ENCODE measurements at regions not wholly inside any gene's neighbourhood (a gene's known extent, or its start where the extent isn't known, plus 50 kb on each side); places are given as distances from the start of the nearest gene placed in this dataset.

DNA sequence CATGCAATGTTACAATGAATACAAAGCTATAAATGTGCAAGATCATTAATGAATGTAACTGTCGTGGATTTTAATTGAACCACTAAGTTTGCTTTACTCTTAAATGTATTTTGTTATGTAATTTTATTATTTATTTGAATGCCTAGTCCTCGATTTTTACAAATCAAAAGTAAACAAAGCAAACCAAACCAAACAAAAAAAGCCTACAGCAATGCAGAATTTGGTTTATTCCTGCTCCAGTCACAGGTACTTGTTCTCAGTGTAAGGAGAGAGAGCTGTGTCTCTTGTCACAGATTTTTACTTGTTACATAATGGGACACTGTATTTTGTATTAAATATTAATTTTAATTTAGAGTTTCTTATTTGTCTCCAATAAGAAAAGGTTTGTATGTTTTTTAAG is 584.3 kb upstream of the SLITRK6 start:
- BruUV-seq (replicated peaks): no TSS peak
- CTCF ChIA-PET (ENCODE audit: low intra/inter-chr PET ratio, low total read pairs): no interaction called here
- TF ChIP-seq NCOR1 (IDR thresholded peaks at IDR 0.05; ENCODE audit: borderline replicate concordance, low read length): no peak
- TF ChIP-seq ZNF235 (CRISPR knock-in tag; IDR thresholded peaks at IDR 0.05; ENCODE audit: borderline replicate concordance): no peak
- no peak for TF ChIP-seq ZNF510 (CRISPR knock-in tag; IDR thresholded peaks at IDR 0.05; ENCODE audit: low read depth)
- TF ChIP-seq, protein P1, sequence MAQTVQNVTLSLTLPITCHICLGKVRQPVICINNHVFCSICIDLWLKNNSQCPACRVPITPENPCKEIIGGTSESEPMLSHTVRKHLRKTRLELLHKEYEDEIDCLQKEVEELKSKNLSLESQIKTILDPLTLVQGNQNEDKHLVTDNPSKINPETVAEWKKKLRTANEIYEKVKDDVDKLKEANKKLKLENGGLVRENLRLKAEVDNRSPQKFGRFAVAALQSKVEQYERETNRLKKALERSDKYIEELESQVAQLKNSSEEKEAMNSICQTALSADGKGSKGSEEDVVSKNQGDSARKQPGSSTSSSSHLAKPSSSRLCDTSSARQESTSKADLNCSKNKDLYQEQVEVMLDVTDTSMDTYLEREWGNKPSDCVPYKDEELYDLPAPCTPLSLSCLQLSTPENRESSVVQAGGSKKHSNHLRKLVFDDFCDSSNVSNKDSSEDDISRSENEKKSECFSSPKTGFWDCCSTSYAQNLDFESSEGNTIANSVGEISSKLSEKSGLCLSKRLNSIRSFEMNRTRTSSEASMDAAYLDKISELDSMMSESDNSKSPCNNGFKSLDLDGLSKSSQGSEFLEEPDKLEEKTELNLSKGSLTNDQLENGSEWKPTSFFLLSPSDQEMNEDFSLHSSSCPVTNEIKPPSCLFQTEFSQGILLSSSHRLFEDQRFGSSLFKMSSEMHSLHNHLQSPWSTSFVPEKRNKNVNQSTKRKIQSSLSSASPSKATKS (CRISPR knock-in tag; IDR thresholded peaks at IDR 0.05): no peak
- H3K36me3 ChIP-seq (replicated peaks in 1 of 2; ENCODE audit: control insufficient read depth in 1 of 2, insufficient read depth in 2 of 2, low read length in 2 of 2): no peaks in the 10 kb centered on the region
- H3K9me3 ChIP-seq (ENCODE audit: low read length): no peaks in the 10 kb centered on the region
- no peaks in the 10 kb centered on the region for H4K20me1 ChIP-seq (ENCODE audit: insufficient read depth, low read length)
- no peak overlapping the region for H3K9ac ChIP-seq (ENCODE audit: insufficient read depth, low read depth, low read length)
- H3K79me2 ChIP-seq (ENCODE audit: insufficient read depth, low read length): no peaks in the 10 kb centered on the region
- H2AFZ ChIP-seq (ENCODE audit: low read length): no peak overlapping the region
- no peak overlapping the region for H3K4me2 ChIP-seq (ENCODE audit: low read depth, low read length)
- H3K4me3 ChIP-seq (replicated peaks in 1 of 3; ENCODE audit: insufficient read depth in 1 of 3, low read depth in 2 of 3, low read length in 3 of 3): no peak overlapping the region
- H3K27me3 ChIP-seq (ENCODE audit: control insufficient read depth in 1 of 2, insufficient read depth in 2 of 2, low read length in 2 of 2): no peaks in the 10 kb centered on the region
- no peaks in the 10 kb centered on the region for H3K4me1 ChIP-seq (ENCODE audit: insufficient read depth, low read length)
- no peak for ATAC-seq
- POLR2A ChIA-PET: no interaction called here
- WGBS (ENCODE audit: low lambda C conversion rate): 1% methylated on average over 2 of the region's 2 CpGs
- FAIRE-seq: no peak
- intact Hi-C loops (cut with micrococcal nuclease; ENCODE audit: unreplicated experiment): no loop called here
- in situ Hi-C loops (cut with HindIII; ENCODE audit: extremely low pct_ligation_motif_present, low pct_unique_long_range_greater_than_20kb): no loop called here
- no peak for DNase-seq (ENCODE audit: low spot score)
- no peak overlapping the region for H3K27ac ChIP-seq (ENCODE audit: extremely low read length, insufficient read depth, low read length)

DNA sequence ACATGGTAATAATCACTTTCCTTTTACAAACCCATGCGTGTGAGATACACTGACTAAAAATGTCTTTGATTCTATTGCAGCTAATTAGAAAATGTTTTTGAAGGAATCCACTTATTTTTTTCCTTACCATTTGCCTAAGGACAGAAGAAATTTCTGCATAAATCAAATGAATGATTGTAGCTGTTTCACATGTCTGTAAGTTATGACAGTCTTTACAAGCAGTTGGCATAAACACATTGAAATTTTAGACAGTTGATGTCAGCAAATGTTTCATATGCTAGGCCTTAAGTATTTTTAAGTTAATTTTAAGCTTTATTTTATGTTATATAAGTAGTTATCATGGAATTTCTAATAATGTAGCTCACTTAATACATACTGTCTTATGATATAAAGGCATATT is 598.4 kb upstream of the SLITRK6 start:
- H3K4me3 ChIP-seq (replicated peaks in 1 of 3; ENCODE audit: insufficient read depth in 1 of 3, low read depth in 2 of 3, low read length in 3 of 3): no peak overlapping the region
- H3K4me1 ChIP-seq (ENCODE audit: insufficient read depth, low read length): no peaks in the 10 kb centered on the region
- in situ Hi-C loops (cut with HindIII; ENCODE audit: extremely low pct_ligation_motif_present, low pct_unique_long_range_greater_than_20kb): no loop called here
- no peaks in the 10 kb centered on the region for H3K9me3 ChIP-seq (ENCODE audit: low read length)
- FAIRE-seq (no peak), ATAC-seq (no peak), DNase-seq (ENCODE audit: low spot score) (no peak)
- intact Hi-C loops (cut with micrococcal nuclease; ENCODE audit: unreplicated experiment): no loop called here
- ChIA-PET POLR2A (no interaction called here), CTCF (ENCODE audit: low intra/inter-chr PET ratio, low total read pairs) (no interaction called here)
- no peak overlapping the region for H2AFZ ChIP-seq (ENCODE audit: low read length)
- H3K36me3 ChIP-seq (replicated peaks in 1 of 2; ENCODE audit: control insufficient read depth in 1 of 2, insufficient read depth in 2 of 2, low read length in 2 of 2): no peaks in the 10 kb centered on the region
- H4K20me1 ChIP-seq (ENCODE audit: insufficient read depth, low read length): no peaks in the 10 kb centered on the region
- no peak overlapping the region for H3K9ac ChIP-seq (ENCODE audit: insufficient read depth, low read depth, low read length)
- whole genome bisulfite sequencing (ENCODE audit: low lambda C conversion rate): 19% methylated on average over 1 of the region's 1 CpG
- no peaks in the 10 kb centered on the region for H3K79me2 ChIP-seq (ENCODE audit: insufficient read depth, low read length)
- no TSS peak for BruUV-seq (replicated peaks)
- no peaks in the 10 kb centered on the region for H3K27me3 ChIP-seq (ENCODE audit: control insufficient read depth in 1 of 2, insufficient read depth in 2 of 2, low read length in 2 of 2)
- H3K27ac ChIP-seq (ENCODE audit: extremely low read length, insufficient read depth, low read length): no peak overlapping the region
- H3K4me2 ChIP-seq (ENCODE audit: low read depth, low read length): no peak overlapping the region
- no peak for TF ChIP-seq CENPT (CRISPR knock-in tag; IDR thresholded peaks at IDR 0.05; ENCODE audit: low read depth)
- TF ChIP-seq, protein P2, sequence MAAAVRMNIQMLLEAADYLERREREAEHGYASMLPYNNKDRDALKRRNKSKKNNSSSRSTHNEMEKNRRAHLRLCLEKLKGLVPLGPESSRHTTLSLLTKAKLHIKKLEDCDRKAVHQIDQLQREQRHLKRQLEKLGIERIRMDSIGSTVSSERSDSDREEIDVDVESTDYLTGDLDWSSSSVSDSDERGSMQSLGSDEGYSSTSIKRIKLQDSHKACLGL (CRISPR knock-in tag; IDR thresholded peaks at IDR 0.05): no peak
- TF ChIP-seq RCOR2 (CRISPR knock-in tag; IDR thresholded peaks at IDR 0.05): no peak
- no peak for TF ChIP-seq ASH2L (IDR thresholded peaks at IDR 0.05; ENCODE audit: insufficient read length, low read depth, low read length)
- TF ChIP-seq, protein P3, sequence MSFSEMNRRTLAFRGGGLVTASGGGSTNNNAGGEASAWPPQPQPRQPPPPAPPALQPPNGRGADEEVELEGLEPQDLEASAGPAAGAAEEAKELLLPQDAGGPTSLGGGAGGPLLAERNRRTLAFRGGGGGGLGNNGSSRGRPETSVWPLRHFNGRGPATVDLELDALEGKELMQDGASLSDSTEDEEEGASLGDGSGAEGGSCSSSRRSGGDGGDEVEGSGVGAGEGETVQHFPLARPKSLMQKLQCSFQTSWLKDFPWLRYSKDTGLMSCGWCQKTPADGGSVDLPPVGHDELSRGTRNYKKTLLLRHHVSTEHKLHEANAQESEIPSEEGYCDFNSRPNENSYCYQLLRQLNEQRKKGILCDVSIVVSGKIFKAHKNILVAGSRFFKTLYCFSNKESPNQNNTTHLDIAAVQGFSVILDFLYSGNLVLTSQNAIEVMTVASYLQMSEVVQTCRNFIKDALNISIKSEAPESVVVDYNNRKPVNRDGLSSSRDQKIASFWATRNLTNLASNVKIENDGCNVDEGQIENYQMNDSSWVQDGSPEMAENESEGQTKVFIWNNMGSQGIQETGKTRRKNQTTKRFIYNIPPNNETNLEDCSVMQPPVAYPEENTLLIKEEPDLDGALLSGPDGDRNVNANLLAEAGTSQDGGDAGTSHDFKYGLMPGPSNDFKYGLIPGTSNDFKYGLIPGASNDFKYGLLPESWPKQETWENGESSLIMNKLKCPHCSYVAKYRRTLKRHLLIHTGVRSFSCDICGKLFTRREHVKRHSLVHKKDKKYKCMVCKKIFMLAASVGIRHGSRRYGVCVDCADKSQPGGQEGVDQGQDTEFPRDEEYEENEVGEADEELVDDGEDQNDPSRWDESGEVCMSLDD (CRISPR knock-in tag; IDR thresholded peaks at IDR 0.05; ENCODE audit: borderline replicate concordance): no peak
- TF ChIP-seq, protein P4, sequence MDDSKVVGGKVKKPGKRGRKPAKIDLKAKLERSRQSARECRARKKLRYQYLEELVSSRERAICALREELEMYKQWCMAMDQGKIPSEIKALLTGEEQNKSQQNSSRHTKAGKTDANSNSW (CRISPR knock-in tag; IDR thresholded peaks at IDR 0.05; ENCODE audit: borderline replicate concordance): no peak
- no peak for TF ChIP-seq GFI1 (CRISPR knock-in tag; IDR thresholded peaks at IDR 0.05; ENCODE audit: borderline replicate concordance)
- no peak for TF ChIP-seq PHF8 (CRISPR knock-in tag; IDR thresholded peaks at IDR 0.05)
- TF ChIP-seq REXO4 (CRISPR knock-in tag; IDR thresholded peaks at IDR 0.05; ENCODE audit: borderline replicate concordance): no peak
- no peak for TF ChIP-seq PCBP2 (optimal IDR thresholded peaks at IDR 0.05; ENCODE audit: low read depth, low read length, poor library complexity, severe bottlenecking)

Measured in HepG2 (cell line).